ENCODE measurements at regions not wholly inside any gene's neighbourhood (a gene's known extent, or its start where the extent isn't known, plus 50 kb on each side); places are given as distances from the start of the nearest gene placed in this dataset.

GRCh38 chr4:60938181-60938580 lies 261.9 kb upstream of the ADGRL3 start:
- no peaks in the 10 kb centered on the region for H4K20me1 ChIP-seq (ENCODE audit: control insufficient read depth, insufficient read depth)
- TF ChIP-seq ATF3 (IDR thresholded peaks at IDR 0.05; ENCODE audit: borderline replicate concordance, extremely low read depth, low read depth, low read length) (no peak), E4F1 (IDR thresholded peaks at IDR 0.05; ENCODE audit: borderline replicate concordance, partially characterized antibody) (no peak), CHD1 (IDR thresholded peaks at IDR 0.05; ENCODE audit: low read depth, low read length) (no peak), MYC (IDR thresholded peaks at IDR 0.05; ENCODE audit: insufficient read depth, insufficient read length, insufficient replicate concordance, low read length, severe bottlenecking) (no peak), BCLAF1 (IDR thresholded peaks at IDR 0.05) (no peak), PKNOX1 (IDR thresholded peaks at IDR 0.05) (no peak), SP1 (IDR thresholded peaks at IDR 0.05; ENCODE audit: low read depth, low read length) (no peak), EP300 (IDR thresholded peaks at IDR 0.05; ENCODE audit: borderline replicate concordance in 1 of 2, control insufficient read depth in 1 of 2, low read depth in 2 of 2, low read length in 2 of 2) (no peak), SREBF1 (IDR thresholded peaks at IDR 0.05; ENCODE audit: low read length) (no peak), YBX1 (IDR thresholded peaks at IDR 0.05) (no peak), ZSCAN29 (IDR thresholded peaks at IDR 0.05) (no peak), CREM (IDR thresholded peaks at IDR 0.05; ENCODE audit: low read depth) (no peak), NFIC (IDR thresholded peaks at IDR 0.05; ENCODE audit: low read depth, low read length) (no peak), E2F4 (IDR thresholded peaks at IDR 0.05; ENCODE audit: low read depth, low read length) (no peak), HCFC1 (IDR thresholded peaks at IDR 0.05; ENCODE audit: low read length) (no peak), TCF12 (IDR thresholded peaks at IDR 0.05; ENCODE audit: low read depth, low read length) (no peak), KDM1A (IDR thresholded peaks at IDR 0.05; ENCODE audit: borderline replicate concordance) (no peak)
- SMC1A ChIA-PET (ENCODE audit: uncharacterized antibody, unreplicated experiment): interaction anchor here (0.9 kb wide), 1 partner anchor 13 kb away, joined by 3 read pairs; no protein-coding TSS in a partner anchor
- FAIRE-seq (no peak), DNase-seq (ENCODE audit: low read depth, low spot score) (no peak), ATAC-seq (peak; percentile 79)
- intact Hi-C loops (cut with micrococcal nuclease; ENCODE audit: unreplicated experiment): no loop called here
- no peaks in the 10 kb centered on the region for H3K79me2 ChIP-seq (ENCODE audit: control insufficient read depth, insufficient read depth, low read length)
- CTCF ChIA-PET: interaction anchor here (1.3 to 1.7 kb wide), 2 partner anchors 13 to 133 kb away, joined by 4 read pairs; no protein-coding TSS in a partner anchor
- RAD21 ChIA-PET (ENCODE audit: unreplicated experiment): interaction anchor here (0.6 to 1.7 kb wide), 2 partner anchors 12 to 14 kb away, joined by 3 to 6 read pairs; no protein-coding TSS in a partner anchor
- H3K9me3 ChIP-seq (replicated peaks; ENCODE audit: control insufficient read depth, insufficient read depth, low read length): no peaks in the 10 kb centered on the region
- H3K4me1 ChIP-seq (ENCODE audit: control insufficient read depth, insufficient read depth, low read length): no peaks in the 10 kb centered on the region
- no peak overlapping the region for H3K4me2 ChIP-seq (ENCODE audit: control insufficient read depth, insufficient read depth)
- POLR2A ChIA-PET: no interaction called here
- no peaks in the 10 kb centered on the region for H3K27me3 ChIP-seq (replicated peaks in 1 of 2; ENCODE audit: control insufficient read depth in 2 of 2, insufficient read depth in 2 of 2, low read length in 1 of 2)
- no TSS peak for BruUV-seq (replicated peaks)
- H3K27ac ChIP-seq (ENCODE audit: control insufficient read depth, insufficient read depth): no peak overlapping the region
- in situ Hi-C loops (cut with MboI): no loop called here
- no peak overlapping the region for H3K9ac ChIP-seq (ENCODE audit: control insufficient read depth, insufficient read depth, low read length)
- no peak overlapping the region for H3K4me3 ChIP-seq
- no peaks in the 10 kb centered on the region for H3K36me3 ChIP-seq (ENCODE audit: control insufficient read depth in 2 of 2, insufficient read depth in 2 of 2, low read length in 1 of 2)
- WGBS (ENCODE audit: insufficient coverage, insufficient replicate concordance, low lambda C conversion rate, missing lambda C conversion rate): 12% methylated on average over 1 of the region's 1 CpG
- no peak overlapping the region for H2AFZ ChIP-seq (ENCODE audit: control insufficient read depth, low read depth, low read length)

All from GM12878 (cell line).